Gastroesophageal sphincter (tissue), 3 donors: ENCODE measurements at regions not wholly inside any gene's neighbourhood (a gene's known extent, or its start where the extent isn't known, plus 50 kb on each side); places are given as distances from the start of the nearest gene placed in this dataset.

Source experiments
- CTCF ChIP-seq, 4 experiments: fragments of 200-600 bp in 2 of 4; fragments of 450-650 bp in 2 of 4; sonication (generic) in 1 of 4; IDR thresholded peaks; one replicate each; pipeline ENCODE4 v1.5.1; 2017 to 2019; ENCODE audit warnings: antibody characterized with exemption in 4 of 4, mild to moderate bottlenecking in 2 of 4, moderate library complexity in 2 of 4
- POLR2A ChIP-seq, 2 donors: fragments of 450-650 bp; IDR thresholded peaks; one replicate each; pipeline ENCODE4 v1.6.1; 2017; ENCODE audit warnings: antibody characterized with exemption in 2 of 2, mild to moderate bottlenecking in 2 of 2, moderate library complexity in 1 of 2

DNA sequence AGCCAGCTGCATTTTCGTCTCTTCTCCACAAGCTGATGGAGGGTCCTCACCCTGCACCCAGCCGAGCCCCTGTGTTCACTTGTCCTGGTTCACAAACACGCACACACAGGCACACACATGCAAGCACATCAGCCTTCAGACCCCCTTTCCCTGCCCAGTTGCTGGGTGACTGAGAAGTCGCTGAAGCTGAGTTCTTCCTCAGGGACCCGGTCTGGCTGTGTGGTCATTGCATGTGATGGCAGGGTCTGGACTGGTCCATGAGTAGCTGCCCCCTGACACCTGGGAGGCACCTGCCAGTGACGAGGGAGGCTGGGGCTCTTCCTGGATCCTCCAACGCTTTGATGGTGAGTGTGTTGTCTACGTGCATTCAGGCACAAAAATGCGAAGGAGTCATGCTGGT lies 546.1 kb upstream of the SALL3 start:
- TF ChIP-seq CTCF (IDR thresholded peaks at IDR 0.05) (no peak), POLR2A (IDR thresholded peaks at IDR 0.05) (no peak)
